Activated CD4-positive, alpha-beta memory T cell treated with anti-CD3 and anti-CD28 coated beads, Interleukin-2, amount 10 ng/mL, durations not matched to agents 7 days and 5 days (primary cell): ENCODE measurements at regions not wholly inside any gene's neighbourhood (a gene's known extent, or its start where the extent isn't known, plus 50 kb on each side); places are given as distances from the start of the nearest gene placed in this dataset.

Experiments
- CTCF ChIA-PET: fragments of 350-600 bp; sonication (Branson Sonifier 250); formaldehyde crosslinking; loops from one replicate; lab custom pipeline; 2021; ENCODE audit warnings: antibody characterized with exemption, inconsistent platforms; lab: Charles Lee
- POLR2A ChIA-PET: fragments of 350-600 bp; sonication (Branson Sonifier 250); formaldehyde crosslinking; loops from one replicate; lab custom pipeline; 2021; ENCODE audit warnings: antibody characterized with exemption; lab: Charles Lee
- DNase-seq: peaks from one replicate; pipeline ENCODE4 v3.0.0-alpha.2; 2020
- H3K27ac Mint-ChIP-seq: one replicate; pipeline ENCODE4 v1.8.0; 2021; ENCODE audit warnings: mild to moderate bottlenecking, mixed read lengths
- H3K27me3 Mint-ChIP-seq: one replicate; pipeline ENCODE4 v1.8.0; 2021; ENCODE audit warnings: mixed read lengths
- H3K36me3 Mint-ChIP-seq: one replicate; pipeline ENCODE4 v1.8.0; 2021; ENCODE audit warnings: low read depth, mixed read lengths
- H3K4me1 Mint-ChIP-seq: one replicate; pipeline ENCODE4 v1.8.0; 2021; ENCODE audit warnings: mixed read lengths
- H3K4me3 Mint-ChIP-seq: one replicate; pipeline ENCODE4 v1.8.0; 2021; ENCODE audit warnings: mild to moderate bottlenecking, mixed read lengths
- H3K9me3 Mint-ChIP-seq: one replicate; pipeline ENCODE4 v1.8.0; 2021; ENCODE audit warnings: mixed read lengths

- H3K27me3 Mint-ChIP-seq: peaks cover 4% of the 10 kb centered on the region
These were observed 57.3 kb upstream of the CST7 start for GRCh38 chr20:24891546-24892393.

DNA sequence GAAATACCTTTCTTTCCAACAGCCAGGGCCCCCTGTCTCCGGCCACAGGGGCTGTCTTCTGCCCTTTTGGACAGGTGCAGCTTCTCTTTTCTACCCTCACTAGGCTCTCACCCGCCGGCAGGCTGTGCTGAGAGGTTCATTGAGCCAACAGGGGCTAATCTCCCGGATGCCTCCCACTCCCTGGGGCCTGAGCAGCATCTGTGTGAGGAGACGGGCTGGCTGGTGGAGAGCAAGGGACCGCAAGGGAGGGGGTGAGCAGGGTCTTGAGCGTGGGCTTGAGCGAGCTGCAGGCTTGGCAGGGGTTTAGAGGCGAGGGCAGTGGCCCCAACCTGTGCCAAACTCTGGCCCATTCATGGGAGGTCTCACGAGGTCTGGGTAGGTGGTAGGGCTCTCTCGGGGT is 56.5 kb upstream of the CST7 start:
- H3K4me3 Mint-ChIP-seq: no peak overlapping the region
- no peaks in the 10 kb centered on the region for H3K36me3 Mint-ChIP-seq
- DNase-seq: no peak
- CTCF ChIA-PET: no interaction called here
- H3K27ac Mint-ChIP-seq: no peak overlapping the region
- POLR2A ChIA-PET: no interaction called here
- H3K9me3 Mint-ChIP-seq: no peaks in the 10 kb centered on the region
- H3K4me1 Mint-ChIP-seq: no peaks in the 10 kb centered on the region
- H3K27me3 Mint-ChIP-seq: peaks cover 3% of the 10 kb centered on the region

More at GRCh38 chr20:24891546-24892393, 57.3 kb upstream of the CST7 start:
- Mint-ChIP-seq H3K36me3 (no peaks in the 10 kb centered on the region), H3K4me1 (no peaks in the 10 kb centered on the region), H3K4me3 (no peak overlapping the region), H3K27ac (no peak overlapping the region), H3K9me3 (no peaks in the 10 kb centered on the region)
- ChIA-PET POLR2A (no interaction called here), CTCF (no interaction called here)
- DNase-seq: no peak

DNA sequence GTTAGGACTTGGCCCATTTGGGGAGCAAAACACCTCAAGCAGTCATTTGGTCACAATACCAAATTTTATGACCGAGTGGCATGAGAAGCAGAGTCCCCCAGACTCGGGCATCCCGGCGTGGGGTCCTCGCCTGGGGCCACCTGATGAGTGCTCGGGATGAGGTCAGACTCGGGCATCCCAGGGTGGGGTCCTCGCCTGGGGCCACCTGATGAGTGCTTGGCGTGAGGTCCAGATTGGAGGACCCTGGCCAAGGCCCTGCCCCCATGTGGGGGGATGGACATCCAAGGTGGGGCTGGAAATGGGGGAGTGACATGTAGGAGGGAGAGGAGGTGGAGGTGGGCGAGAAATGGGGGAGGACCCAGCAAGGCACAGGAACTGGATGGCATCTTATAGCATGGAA is 56.1 kb upstream of the CST7 start:
- Mint-ChIP-seq H3K27me3 (no peaks in the 10 kb centered on the region), H3K9me3 (no peaks in the 10 kb centered on the region), H3K4me1 (no peaks in the 10 kb centered on the region), H3K36me3 (no peaks in the 10 kb centered on the region), H3K27ac (no peak overlapping the region), H3K4me3 (no peak overlapping the region)
- CTCF ChIA-PET: no interaction called here
- POLR2A ChIA-PET: no interaction called here
- DNase-seq: no peak

DNA sequence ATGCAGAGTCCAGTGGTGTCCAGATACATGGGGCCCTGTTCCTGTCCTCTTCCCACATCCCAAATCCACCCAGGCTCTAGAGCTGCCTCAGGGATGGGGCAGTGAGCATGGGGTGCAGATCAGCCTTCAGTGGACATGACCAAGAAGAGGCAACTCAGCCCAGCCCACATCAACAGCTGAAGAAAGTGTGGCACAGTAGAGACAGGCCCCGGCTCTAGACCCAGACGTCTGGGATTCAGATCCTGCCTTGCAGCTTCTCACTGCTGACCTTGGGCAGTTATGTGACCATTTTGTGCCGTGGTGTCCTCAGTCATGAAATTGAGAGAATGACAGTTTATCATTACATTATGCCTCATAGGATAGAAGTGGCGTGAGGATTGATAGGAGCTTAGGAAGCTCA is 54.6 kb upstream of the CST7 start:
- Mint-ChIP-seq H3K27ac (no peak overlapping the region), H3K4me1 (no peaks in the 10 kb centered on the region), H3K9me3 (peaks cover 10% of the 10 kb centered on the region), H3K4me3 (no peak overlapping the region), H3K27me3 (no peaks in the 10 kb centered on the region), H3K36me3 (no peaks in the 10 kb centered on the region)
- DNase-seq: no peak
- ChIA-PET POLR2A (no interaction called here), CTCF (interaction anchor here (1.2 kb wide), 1 partner anchor 24 kb away, joined by 4 read pairs; no protein-coding TSS in a partner anchor)

- DNase-seq: no peak
- ChIA-PET POLR2A (no interaction called here), CTCF (interaction anchor here (1.2 kb wide), 1 partner anchor 23 kb away, joined by 4 read pairs; no protein-coding TSS in a partner anchor)
- H3K36me3 Mint-ChIP-seq: no peaks in the 10 kb centered on the region
- H3K4me1 Mint-ChIP-seq: no peaks in the 10 kb centered on the region
- H3K27ac Mint-ChIP-seq: no peak overlapping the region
- peaks cover 15% of the 10 kb centered on the region for H3K9me3 Mint-ChIP-seq
- H3K27me3 Mint-ChIP-seq: no peaks in the 10 kb centered on the region
- no peak overlapping the region for H3K4me3 Mint-ChIP-seq
These were observed 54.1 kb upstream of the CST7 start for GRCh38 chr20:24894967-24895366.

- CTCF ChIA-PET: interaction anchor here (1.2 kb wide), 1 partner anchor 23 kb away, joined by 4 read pairs; no protein-coding TSS in a partner anchor
- H3K36me3 Mint-ChIP-seq: no peaks in the 10 kb centered on the region
- no peaks in the 10 kb centered on the region for H3K4me1 Mint-ChIP-seq
- H3K27me3 Mint-ChIP-seq: no peaks in the 10 kb centered on the region
- peaks cover 20% of the 10 kb centered on the region for H3K9me3 Mint-ChIP-seq
- no peak overlapping the region for H3K27ac Mint-ChIP-seq
- POLR2A ChIA-PET: no interaction called here
- DNase-seq: no peak
- no peak overlapping the region for H3K4me3 Mint-ChIP-seq
These were observed 53.6 kb upstream of the CST7 start for GRCh38 chr20:24895431-24895830.

- no peak overlapping the region for H3K4me3 Mint-ChIP-seq
- H3K4me1 Mint-ChIP-seq: no peaks in the 10 kb centered on the region
- peaks cover 20% of the 10 kb centered on the region for H3K9me3 Mint-ChIP-seq
- no peaks in the 10 kb centered on the region for H3K27me3 Mint-ChIP-seq
- DNase-seq: no peak
- ChIA-PET CTCF (no interaction called here), POLR2A (no interaction called here)
- H3K36me3 Mint-ChIP-seq: no peaks in the 10 kb centered on the region
- H3K27ac Mint-ChIP-seq: no peak overlapping the region
These were observed 53.0 kb upstream of the CST7 start for GRCh38 chr20:24895898-24896658.

GRCh38 chr20:24896984-24897383 is 52.1 kb upstream of the CST7 start:
- POLR2A ChIA-PET: no interaction called here
- H3K27me3 Mint-ChIP-seq: no peaks in the 10 kb centered on the region

GRCh38 chr20:24897974-24898373 is 51.1 kb upstream of the CST7 start:
- DNase-seq: no peak
- Mint-ChIP-seq H3K9me3 (peaks cover 20% of the 10 kb centered on the region), H3K27ac (no peak overlapping the region), H3K4me3 (no peak overlapping the region), H3K4me1 (no peaks in the 10 kb centered on the region), H3K27me3 (no peaks in the 10 kb centered on the region), H3K36me3 (no peaks in the 10 kb centered on the region)
- ChIA-PET CTCF (interaction anchor here (1.9 to 2.6 kb wide), 2 partner anchors 20 to 21 kb away, joined by 5 read pairs; no protein-coding TSS in a partner anchor), POLR2A (no interaction called here)

More at GRCh38 chr20:24896984-24897383, 52.1 kb upstream of the CST7 start:
- H3K9me3 Mint-ChIP-seq: peaks cover 20% of the 10 kb centered on the region
- H3K4me1 Mint-ChIP-seq: no peaks in the 10 kb centered on the region
- DNase-seq: no peak
- H3K27ac Mint-ChIP-seq: no peak overlapping the region
- CTCF ChIA-PET: no interaction called here
- H3K36me3 Mint-ChIP-seq: no peaks in the 10 kb centered on the region
- no peak overlapping the region for H3K4me3 Mint-ChIP-seq

DNA sequence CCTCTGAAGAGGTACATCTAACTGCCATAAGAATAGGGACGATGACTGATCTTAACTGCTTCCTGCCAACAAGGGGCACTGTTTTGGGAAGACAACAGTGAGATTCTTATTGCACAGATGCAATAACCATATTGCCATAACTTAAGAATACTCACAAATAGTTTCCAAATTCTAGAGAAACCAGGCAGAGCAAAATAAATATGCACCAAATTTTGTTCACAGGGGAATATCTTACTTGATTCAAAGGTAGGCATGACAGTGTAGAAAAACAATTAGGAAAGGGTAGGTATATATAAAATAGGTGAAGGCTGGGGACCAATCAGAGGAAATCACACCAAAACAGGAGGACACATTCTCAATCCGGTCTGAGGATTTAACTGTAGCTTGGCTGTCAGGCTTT is 49.9 kb upstream of the CST7 start:
- no peaks in the 10 kb centered on the region for H3K27me3 Mint-ChIP-seq
- POLR2A ChIA-PET: no interaction called here

More for the DNA sequence above, 49.9 kb upstream of the CST7 start:
- H3K36me3 Mint-ChIP-seq: no peaks in the 10 kb centered on the region
- no peak overlapping the region for H3K27ac Mint-ChIP-seq
- DNase-seq: no peak
- peaks cover 20% of the 10 kb centered on the region for H3K9me3 Mint-ChIP-seq
- H3K4me1 Mint-ChIP-seq: no peaks in the 10 kb centered on the region
- CTCF ChIA-PET: interaction anchor here (1.9 to 2.6 kb wide), 2 partner anchors 19 to 20 kb away, joined by 5 read pairs; no protein-coding TSS in a partner anchor
- no peak overlapping the region for H3K4me3 Mint-ChIP-seq
